ENCODE measurements at regions not wholly inside any gene's neighbourhood (a gene's known extent, or its start where the extent isn't known, plus 50 kb on each side); places are given as distances from the start of the nearest gene placed in this dataset.

GRCh38 chr14:34072921-34073320 is 122.0 kb upstream of the EGLN3 start:
- TF ChIP-seq CTCF (IDR thresholded peaks at IDR 0.05), result no peak
- no peak for TF ChIP-seq POLR2A (IDR thresholded peaks at IDR 0.05)
- TF ChIP-seq EP300 (IDR thresholded peaks at IDR 0.05), result no peak
- no peak for TF ChIP-seq POLR2AphosphoS5 (IDR thresholded peaks at IDR 0.05)
